Adrenal gland (tissue), 5 donors: ENCODE measurements at regions not wholly inside any gene's neighbourhood (a gene's known extent, or its start where the extent isn't known, plus 50 kb on each side); places are given as distances from the start of the nearest gene placed in this dataset.

Experiments
- POLR2A ChIP-seq, 2 donors: fragments of 450-650 bp; IDR thresholded peaks; one replicate each; pipeline ENCODE4 v1.6.1; 2017; ENCODE audit warnings: antibody characterized with exemption in 2 of 2, mild to moderate bottlenecking in 2 of 2, moderate library complexity in 1 of 2
- TF ChIP-seq, protein P1 (sequence below), 6 experiments: fragments of 450-650 bp in 4 of 6; fragments of 200-600 bp in 2 of 6; sonication (generic) in 1 of 6; IDR thresholded peaks; 1 replicate in 5 of 6; 2 replicates in 1 of 6; pipeline versions ENCODE4 v1.5.1 to v1.8.0; 2016 to 2021; ENCODE audit warnings: antibody characterized with exemption in 6 of 6, mild to moderate bottlenecking in 2 of 6, moderate library complexity in 1 of 6
- donor health status: DM: no; HTN: no; CAD: no.

GRCh38 chr2:155867564-155867963, 465.0 kb downstream of the NR4A2 start:
- TF ChIP-seq, protein P1, sequence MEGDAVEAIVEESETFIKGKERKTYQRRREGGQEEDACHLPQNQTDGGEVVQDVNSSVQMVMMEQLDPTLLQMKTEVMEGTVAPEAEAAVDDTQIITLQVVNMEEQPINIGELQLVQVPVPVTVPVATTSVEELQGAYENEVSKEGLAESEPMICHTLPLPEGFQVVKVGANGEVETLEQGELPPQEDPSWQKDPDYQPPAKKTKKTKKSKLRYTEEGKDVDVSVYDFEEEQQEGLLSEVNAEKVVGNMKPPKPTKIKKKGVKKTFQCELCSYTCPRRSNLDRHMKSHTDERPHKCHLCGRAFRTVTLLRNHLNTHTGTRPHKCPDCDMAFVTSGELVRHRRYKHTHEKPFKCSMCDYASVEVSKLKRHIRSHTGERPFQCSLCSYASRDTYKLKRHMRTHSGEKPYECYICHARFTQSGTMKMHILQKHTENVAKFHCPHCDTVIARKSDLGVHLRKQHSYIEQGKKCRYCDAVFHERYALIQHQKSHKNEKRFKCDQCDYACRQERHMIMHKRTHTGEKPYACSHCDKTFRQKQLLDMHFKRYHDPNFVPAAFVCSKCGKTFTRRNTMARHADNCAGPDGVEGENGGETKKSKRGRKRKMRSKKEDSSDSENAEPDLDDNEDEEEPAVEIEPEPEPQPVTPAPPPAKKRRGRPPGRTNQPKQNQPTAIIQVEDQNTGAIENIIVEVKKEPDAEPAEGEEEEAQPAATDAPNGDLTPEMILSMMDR (IDR thresholded peaks at IDR 0.05): no peak
- no peak for TF ChIP-seq POLR2A (IDR thresholded peaks at IDR 0.05)
